Neural cell (in vitro differentiated cells): ENCODE measurements at regions not wholly inside any gene's neighbourhood (a gene's known extent, or its start where the extent isn't known, plus 50 kb on each side); places are given as distances from the start of the nearest gene placed in this dataset.

Source experiments
- H2AFZ ChIP-seq: fragments of 200-600, 300-800 bp; sonication (generic), shearing (Covaris generic); 2 replicates; pipeline ENCODE4 v1.6.0; 2014; ENCODE audit warnings: low read depth, mild to moderate bottlenecking, antibody characterized with exemption, low read length, moderate library complexity
- H3F3A ChIP-seq: fragments of 200-600 bp; shearing (Covaris generic); 2 replicates; pipeline ENCODE4 v1.6.1; 2016; ENCODE audit warnings: mild to moderate bottlenecking, moderate library complexity, mixed read lengths, antibody characterized with exemption, low read length; ENCODE audit not compliant: insufficient read depth, poor library complexity, severe bottlenecking
- H3K27ac ChIP-seq: fragments of 200-600, 300-800 bp; sonication (generic), shearing (Covaris generic); 2 replicates; pipeline ENCODE4 v1.5.1; 2014; ENCODE audit warnings: mild to moderate bottlenecking, low read length, moderate library complexity
- H3K27me3 ChIP-seq: fragments of 300-800, 200-600 bp; sonication (generic), shearing (Covaris generic); 2 replicates; pipeline ENCODE4 v1.6.0; 2014; ENCODE audit warnings: mild to moderate bottlenecking, low read depth, low read length, moderate library complexity; ENCODE audit not compliant: insufficient read depth
- H3K36me3 ChIP-seq: fragments of 300-800, 200-600 bp; sonication (generic), shearing (Covaris generic); 2 replicates; pipeline ENCODE4 v1.5.1; 2014; ENCODE audit warnings: mild to moderate bottlenecking, antibody characterized with exemption, low read length, moderate library complexity; ENCODE audit not compliant: insufficient read depth
- H3K4me2 ChIP-seq: fragments of 300-800, 200-600 bp; sonication (generic), shearing (Covaris generic); 2 replicates; pipeline ENCODE4 v1.6.0; 2014; ENCODE audit warnings: mild to moderate bottlenecking, low read length
- H3K4me3 ChIP-seq: fragments of 300-800, 200-600 bp; sonication (generic), shearing (Covaris generic); 2 replicates; pipeline ENCODE4 v1.5.1; 2014; ENCODE audit warnings: mild to moderate bottlenecking, low read length, moderate library complexity
- H3K79me2 ChIP-seq: fragments of 200-600 bp; shearing (Covaris generic); replicated peaks from 2 replicates; pipeline ENCODE4 v1.6.0; 2014; ENCODE audit warnings: mild to moderate bottlenecking, low read length, moderate library complexity; ENCODE audit not compliant: insufficient read depth
- H3K9ac ChIP-seq: fragments of 300-800, 200-600 bp; sonication (generic), shearing (Covaris generic); 2 replicates; pipeline ENCODE4 v1.6.1; 2016; ENCODE audit warnings: mild to moderate bottlenecking, low read length, mixed read lengths
- H3K9me2 ChIP-seq: fragments of 200-600 bp; shearing (Covaris generic); 2 replicates; pipeline ENCODE4 v1.6.1; 2016; ENCODE audit warnings: mild to moderate bottlenecking, low read length, mixed read lengths; ENCODE audit not compliant: insufficient read depth
- H3K9me3 ChIP-seq: fragments of 200-600, 300-800 bp; sonication (generic), shearing (Covaris generic); 2 replicates; pipeline ENCODE4 v1.6.1; 2016; ENCODE audit warnings: mild to moderate bottlenecking, mixed run types, low read length, moderate library complexity, mixed read lengths
- H4K20me1 ChIP-seq: fragments of 200-600 bp; shearing (Covaris generic); 2 replicates; pipeline ENCODE4 v1.6.1; 2016; ENCODE audit warnings: mild to moderate bottlenecking, mixed run types; ENCODE audit not compliant: insufficient read depth
- CTCF ChIP-seq: fragments of 450-650 bp; IDR thresholded peaks from 2 replicates; pipeline ENCODE4 v1.5.1; 2014; ENCODE audit warnings: antibody characterized with exemption, mild to moderate bottlenecking, moderate library complexity; ENCODE audit not compliant: poor library complexity, severe bottlenecking
- EP300 ChIP-seq: fragments of 450-650 bp; conservative IDR thresholded peaks from 2 replicates; pipeline ENCODE4 v1.6.1; 2014; ENCODE audit warnings: antibody characterized with exemption, mild to moderate bottlenecking, moderate library complexity; ENCODE audit not compliant: poor library complexity, severe bottlenecking
- EZH2 ChIP-seq: fragments of 200-600, 300-800 bp; shearing (Covaris generic), sonication (generic); IDR thresholded peaks from 2 replicates; pipeline ENCODE4 v1.6.1; 2014; ENCODE audit warnings: antibody characterized with exemption, low read length, borderline replicate concordance, mild to moderate bottlenecking; ENCODE audit not compliant: insufficient read depth, poor library complexity, severe bottlenecking
- MXI1 ChIP-seq: fragments of 450-650 bp; conservative IDR thresholded peaks from 2 replicates; pipeline ENCODE4 v1.6.1; 2014; ENCODE audit warnings: antibody characterized with exemption, mild to moderate bottlenecking; ENCODE audit not compliant: poor library complexity, severe bottlenecking
- POLR2AphosphoS5 ChIP-seq: IDR thresholded peaks from 2 replicates; pipeline ENCODE4 v1.6.1; 2012
- RAD21 ChIP-seq: fragments of 450-650 bp; conservative IDR thresholded peaks from 2 replicates; pipeline ENCODE4 v1.6.1; 2014; ENCODE audit warnings: antibody characterized with exemption, mild to moderate bottlenecking, moderate library complexity
- REST ChIP-seq: IDR thresholded peaks from 2 replicates; pipeline ENCODE4 v1.6.1; 2012; ENCODE audit warnings: borderline replicate concordance
- SMC3 ChIP-seq: fragments of 450-650 bp; conservative IDR thresholded peaks from 2 replicates; pipeline ENCODE4 v1.6.1; 2014; ENCODE audit warnings: antibody characterized with exemption, mild to moderate bottlenecking, moderate library complexity; ENCODE audit not compliant: poor library complexity
- TAF1 ChIP-seq: IDR thresholded peaks from 2 replicates; pipeline ENCODE4 v1.6.1; 2012; ENCODE audit warnings: low read depth

GRCh38 chr21:18646116-18646515, 242.5 kb upstream of the TMPRSS15 start:
- H3K9me3 ChIP-seq, result no peaks in the 10 kb centered on the region
- H4K20me1 ChIP-seq, result no peaks in the 10 kb centered on the region
- no peaks in the 10 kb centered on the region for H3K36me3 ChIP-seq
- TF ChIP-seq REST, result no peak
- no peak for TF ChIP-seq EP300
- no peak for TF ChIP-seq RAD21
- no peaks in the 10 kb centered on the region for H3F3A ChIP-seq
- no peak overlapping the region for H3K9ac ChIP-seq
- H3K79me2 ChIP-seq, result no peaks in the 10 kb centered on the region
- no peaks in the 10 kb centered on the region for H3K9me2 ChIP-seq
- no peak overlapping the region for H3K4me2 ChIP-seq
- H3K27ac ChIP-seq, result no peak overlapping the region
- no peak overlapping the region for H3K4me3 ChIP-seq
- no peaks in the 10 kb centered on the region for H3K27me3 ChIP-seq
- H2AFZ ChIP-seq, result no peak overlapping the region

- Histone ChIP-seq H3F3A (no peaks in the 10 kb centered on the region), H3K27me3 (no peaks in the 10 kb centered on the region), H2AFZ (no peak overlapping the region), H3K79me2 (no peaks in the 10 kb centered on the region), H3K9me2 (no peaks in the 10 kb centered on the region), H3K36me3 (no peaks in the 10 kb centered on the region), H3K27ac (no peak overlapping the region), H3K4me2 (no peak overlapping the region), H3K9ac (no peak overlapping the region), H3K9me3 (no peaks in the 10 kb centered on the region), H4K20me1 (no peaks in the 10 kb centered on the region), H3K4me3 (no peak overlapping the region)
- no peak for TF ChIP-seq MXI1
- no peak for TF ChIP-seq EP300
- no peak for TF ChIP-seq POLR2AphosphoS5
- TF ChIP-seq RAD21, result no peak
- no peak for TF ChIP-seq SMC3
- no peak for TF ChIP-seq TAF1
- TF ChIP-seq CTCF, result no peak
- TF ChIP-seq REST, result no peak
- TF ChIP-seq EZH2, result no peak
These were observed 252.3 kb upstream of the TMPRSS15 start for GRCh38 chr21:18655931-18656330.
